Renal cortical epithelial cell (primary cell): ENCODE measurements at regions not wholly inside any gene's neighbourhood (a gene's known extent, or its start where the extent isn't known, plus 50 kb on each side); places are given as distances from the start of the nearest gene placed in this dataset.
"Not testable (repeated sequence)": the region's sequence is repeated elsewhere in the genome, so short reads cannot be mapped to it uniquely, and the experiment has no call there.

Experiments used
- DNase-seq: peaks from one replicate; pipeline ENCODE4 v3.0.0-alpha.2; 2011; ENCODE audit warnings: low read depth

DNA sequence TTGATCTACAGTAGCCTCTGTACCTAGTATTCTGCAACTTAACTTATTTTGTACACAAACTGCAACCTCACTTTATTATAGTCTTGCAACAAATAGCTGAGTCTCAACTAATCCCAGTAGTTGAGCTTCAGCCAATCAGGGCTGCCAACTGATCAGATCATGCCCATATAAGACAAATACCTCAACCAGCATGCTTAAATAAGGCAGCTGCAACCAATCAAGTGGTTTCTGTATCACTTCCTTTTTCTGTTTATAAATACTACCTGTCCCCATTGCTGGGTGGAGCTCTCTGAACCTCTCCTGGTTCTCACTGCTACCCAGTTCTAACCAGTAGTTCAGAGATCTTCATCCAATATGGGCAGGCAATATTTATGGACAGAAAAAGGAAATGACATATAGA is 248.5 kb upstream of the FBXO33 start:
- no peak for DNase-seq

DNA sequence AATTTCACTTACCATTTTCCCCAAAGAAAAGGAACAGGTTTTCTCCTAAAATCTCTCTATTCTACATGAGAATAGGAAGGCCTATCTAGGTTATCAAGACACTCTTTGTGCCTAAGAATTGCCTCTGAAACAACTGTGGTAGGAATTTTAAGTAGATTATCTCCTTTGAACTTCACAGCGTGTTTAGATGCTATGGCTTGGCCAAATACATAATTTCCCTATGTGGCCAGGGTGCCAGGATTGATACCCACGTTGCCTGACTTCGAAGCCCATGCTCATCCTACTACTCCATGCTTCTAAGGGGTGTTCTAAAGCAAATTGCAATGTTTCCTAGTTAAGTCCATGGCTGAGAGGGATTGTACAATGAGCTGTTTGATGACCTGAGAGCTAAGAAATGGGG is 241.5 kb upstream of the FBXO33 start:
- DNase-seq = no peak

DNA sequence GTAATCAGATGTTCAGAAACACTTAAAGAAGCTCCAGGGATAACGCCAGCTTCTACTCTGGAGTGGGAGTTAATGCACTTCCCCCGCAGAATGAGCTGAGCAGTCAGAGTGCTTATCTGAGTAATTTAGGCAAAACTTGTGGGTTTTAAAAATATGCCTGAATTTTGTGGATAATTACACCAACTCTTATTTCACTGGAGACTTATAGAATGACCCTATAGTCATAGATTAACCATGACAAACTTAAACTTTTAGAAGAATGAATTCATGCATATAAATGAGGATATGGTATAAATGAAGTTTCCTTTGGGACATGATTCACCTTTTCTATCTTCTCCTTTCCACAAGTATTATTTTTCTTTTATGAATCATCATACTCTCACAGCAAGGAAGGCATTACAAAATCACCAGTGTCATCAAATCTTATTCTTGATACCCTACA is 241.1 kb upstream of the FBXO33 start:
- no peak for DNase-seq

DNA sequence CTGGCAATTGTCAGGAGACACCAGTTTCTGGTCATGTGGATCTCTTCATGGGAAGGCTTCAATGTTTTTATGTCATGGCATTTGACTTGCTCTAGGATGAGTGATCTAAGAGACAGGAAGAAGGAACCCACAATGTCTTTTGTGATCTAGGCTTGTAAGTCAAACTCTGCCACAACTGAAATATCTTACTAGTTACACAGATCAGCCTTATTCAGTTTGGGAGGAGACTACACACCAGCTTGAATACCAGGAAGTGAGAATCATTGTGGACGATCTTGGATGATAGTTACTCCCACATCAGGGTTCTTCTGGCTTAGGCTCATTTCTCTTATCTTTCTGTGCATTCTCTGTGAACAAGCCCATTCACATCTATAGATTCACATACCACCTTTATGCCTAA is 236.2 kb upstream of the FBXO33 start:
- no peak for DNase-seq

DNA sequence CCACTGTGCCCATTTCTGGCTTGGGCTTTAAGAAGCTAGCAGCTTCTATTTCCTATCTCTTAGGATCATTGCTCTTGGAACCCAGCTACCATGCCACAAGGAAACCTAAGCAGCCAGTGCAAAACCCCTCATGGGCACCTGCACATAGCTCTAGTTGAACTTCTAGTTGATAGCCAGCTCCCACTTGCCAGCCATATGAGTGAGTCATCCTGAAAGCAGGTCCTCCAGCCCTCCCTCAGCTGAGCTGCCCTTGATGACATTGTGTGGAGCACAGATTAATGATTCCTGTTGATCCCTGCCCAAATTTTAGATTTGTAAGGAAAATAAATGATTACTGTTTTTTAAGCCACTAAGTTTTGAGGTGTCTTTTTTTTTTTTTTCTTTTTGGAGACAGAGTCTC is 234.2 kb upstream of the FBXO33 start:
- DNase-seq = peak; percentile 59

DNA sequence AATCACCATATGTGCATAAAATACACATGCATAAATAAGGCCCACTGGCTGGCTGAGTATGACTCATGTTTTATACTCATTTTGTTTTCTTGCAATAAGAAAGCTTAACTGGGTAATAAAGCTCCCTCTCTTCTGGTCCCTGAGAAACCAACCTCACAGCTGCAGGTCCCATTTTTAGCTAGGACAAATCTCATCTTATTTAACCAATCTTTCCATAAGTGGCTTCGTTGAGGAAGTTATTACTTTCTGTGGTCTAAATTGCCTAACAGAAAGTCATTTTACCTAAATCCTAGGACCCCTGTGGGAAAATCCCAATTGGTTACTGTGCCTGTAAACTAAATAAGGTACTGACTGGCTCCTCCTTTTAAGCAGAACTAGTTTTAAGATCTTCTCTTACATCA is 232.8 kb upstream of the FBXO33 start:
- DNase-seq = peak; percentile 69

DNA sequence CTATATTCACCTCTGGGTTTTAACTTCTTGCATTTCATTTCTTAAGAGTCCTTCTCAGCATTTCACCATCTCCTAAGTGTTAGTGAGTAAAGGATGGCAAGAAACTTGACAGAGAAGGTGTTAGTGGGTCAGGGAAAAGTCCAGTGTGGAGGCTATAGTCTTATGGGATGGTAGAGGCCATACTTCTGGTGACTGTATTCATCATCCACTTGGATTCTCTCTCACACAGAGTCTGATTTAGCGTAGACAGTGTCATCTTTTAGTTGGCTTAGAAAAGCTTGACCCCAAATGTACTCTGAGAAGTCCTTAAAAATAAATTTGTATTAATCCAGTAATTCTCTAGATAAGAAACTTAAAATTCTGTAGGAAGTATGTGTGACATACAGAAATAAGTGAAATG is 232.4 kb upstream of the FBXO33 start:
- DNase-seq = no peak

DNA sequence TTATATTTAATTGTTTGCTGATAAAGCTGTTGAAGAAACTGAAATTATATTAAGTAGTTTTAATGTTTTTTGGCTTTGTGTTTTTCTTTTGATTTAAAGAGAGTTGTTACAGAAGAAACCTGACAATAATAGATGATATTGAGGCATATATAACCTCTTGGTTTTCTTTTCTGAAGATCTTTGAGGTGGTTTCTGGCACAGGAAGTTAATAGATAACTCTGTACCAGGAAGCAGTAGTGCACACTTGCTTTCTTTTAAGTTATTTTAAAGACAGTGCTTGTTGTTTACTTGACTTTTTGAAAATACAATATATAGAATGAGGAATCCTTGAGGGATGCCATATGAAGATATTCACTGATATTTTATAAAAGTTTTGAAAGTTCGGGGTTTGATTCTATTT is 209.0 kb upstream of the FBXO33 start:
- peak; percentile 46 for DNase-seq

DNA sequence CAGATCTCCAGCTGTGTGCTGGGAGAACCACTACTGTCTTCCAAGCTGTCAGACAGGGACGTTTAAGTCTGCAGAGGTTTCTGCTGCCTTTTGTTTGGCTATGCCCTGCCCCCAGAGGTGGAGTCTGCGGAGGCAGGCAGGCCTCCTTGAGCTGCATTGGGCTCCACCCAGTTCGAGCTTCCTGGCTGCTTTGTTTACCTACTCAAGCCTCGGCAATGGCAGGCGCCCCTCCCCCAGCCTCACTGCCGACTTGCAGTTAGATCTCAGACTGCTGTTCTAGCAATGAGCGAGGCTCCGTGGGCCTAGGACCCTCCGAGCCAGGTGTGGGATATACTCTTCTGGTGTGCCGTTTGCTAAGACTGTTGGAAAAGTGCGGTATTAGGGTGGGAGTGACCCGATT is 206.8 kb upstream of the FBXO33 start:
- not testable (repeated sequence) for DNase-seq

DNA sequence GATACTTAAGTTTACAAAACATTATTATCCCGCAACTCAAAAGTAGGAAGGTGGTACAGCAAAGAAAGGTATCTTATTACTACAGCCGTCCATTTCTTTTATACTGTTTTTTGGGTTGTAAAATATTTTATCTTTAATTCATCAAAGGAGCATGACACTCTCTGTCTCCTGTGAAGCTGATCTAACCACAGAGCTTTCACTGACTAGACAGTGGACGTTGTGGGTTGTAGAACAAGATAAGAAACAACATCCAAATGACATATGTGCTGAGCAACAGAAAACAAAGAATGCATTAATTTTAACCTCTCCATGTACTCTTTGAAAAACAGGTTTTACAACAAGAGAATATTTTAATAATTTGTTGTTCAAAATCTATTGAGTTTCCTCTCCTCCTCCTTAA is 195.9 kb upstream of the FBXO33 start:
- DNase-seq = no peak

DNA sequence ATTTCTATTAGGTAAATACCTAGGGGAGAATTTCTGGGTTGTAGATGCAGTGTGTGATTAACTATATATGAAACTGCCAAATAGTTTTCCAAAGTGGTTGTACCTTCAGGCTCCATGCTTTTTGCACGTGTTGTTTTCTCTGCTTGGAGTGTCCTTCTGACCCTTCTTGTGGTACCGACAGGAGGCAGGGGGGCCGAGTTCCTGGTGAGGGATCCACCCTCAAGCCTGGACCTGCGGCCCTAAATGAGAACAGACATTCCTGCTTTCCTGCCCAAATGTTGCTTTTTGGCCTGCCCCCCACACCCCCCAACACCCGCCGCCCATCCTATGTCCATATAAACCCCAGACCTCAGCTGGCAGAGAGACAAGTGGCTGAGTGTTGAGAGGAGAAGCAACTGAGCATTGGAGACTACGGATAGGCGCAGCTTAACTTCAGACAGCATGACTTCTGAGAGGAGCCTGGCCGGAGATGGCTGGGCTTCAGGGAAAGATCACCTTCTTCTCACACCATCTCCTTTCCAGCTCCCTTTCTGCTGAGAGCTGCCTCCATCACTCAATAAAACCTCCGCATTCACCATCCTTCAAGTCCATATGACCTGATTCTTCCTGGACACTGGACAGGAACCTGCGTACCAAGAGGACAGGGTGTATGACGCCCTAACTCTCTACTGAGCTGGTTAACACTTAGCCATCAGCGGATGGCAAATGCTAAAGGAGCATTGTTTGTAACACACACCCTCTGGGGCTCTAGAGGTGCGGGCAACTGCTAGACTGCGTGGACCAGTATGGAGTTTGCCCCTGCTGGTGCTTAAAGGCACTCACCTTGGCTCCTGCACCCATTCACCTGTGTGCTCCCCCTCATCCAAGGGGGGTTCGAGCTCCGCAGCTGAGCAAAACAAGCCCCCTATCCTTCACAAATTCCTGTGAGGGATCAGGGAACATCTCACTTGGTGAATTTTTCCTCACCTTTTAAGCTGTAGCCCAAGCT is 194.7 kb upstream of the FBXO33 start:
- DNase-seq = no peak

DNA sequence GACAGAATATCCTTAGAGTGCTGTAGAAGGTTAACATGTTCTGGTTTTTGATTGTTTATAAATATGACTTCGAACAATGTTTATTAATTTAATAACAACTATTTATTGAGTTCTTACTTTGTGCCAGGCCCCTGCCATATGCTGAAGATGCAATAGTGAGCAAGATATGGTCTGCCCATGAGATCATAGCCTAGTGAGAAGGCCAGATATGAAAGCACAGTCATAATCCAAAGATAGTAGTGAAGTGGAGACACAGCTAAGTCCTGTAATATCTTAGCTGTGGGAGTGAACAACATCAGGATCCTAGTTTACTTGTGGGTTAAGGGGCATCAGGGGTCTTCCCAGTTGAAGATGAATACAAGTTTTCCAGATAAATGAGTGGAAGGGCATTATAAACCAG is 189.4 kb upstream of the FBXO33 start:
- DNase-seq = no peak

DNA sequence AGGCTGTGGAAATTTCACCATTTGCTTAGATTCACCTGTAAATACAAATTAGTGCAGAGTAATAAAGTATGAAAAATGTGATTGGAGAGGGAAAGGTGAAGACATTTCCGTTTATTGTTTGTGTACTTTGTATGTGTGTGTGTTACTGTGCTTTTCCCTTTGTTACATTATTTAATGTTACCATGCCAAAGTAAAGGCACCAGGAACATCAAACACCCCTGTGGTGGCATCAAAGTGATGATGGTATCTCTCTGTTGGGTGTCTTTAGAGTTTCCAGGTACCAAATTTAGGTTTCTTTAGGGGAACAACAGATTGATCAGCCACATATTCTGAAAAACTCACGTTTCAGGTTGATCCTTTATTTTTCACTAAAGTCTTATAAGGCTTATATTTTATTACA is 189.0 kb upstream of the FBXO33 start:
- DNase-seq = no peak

DNA sequence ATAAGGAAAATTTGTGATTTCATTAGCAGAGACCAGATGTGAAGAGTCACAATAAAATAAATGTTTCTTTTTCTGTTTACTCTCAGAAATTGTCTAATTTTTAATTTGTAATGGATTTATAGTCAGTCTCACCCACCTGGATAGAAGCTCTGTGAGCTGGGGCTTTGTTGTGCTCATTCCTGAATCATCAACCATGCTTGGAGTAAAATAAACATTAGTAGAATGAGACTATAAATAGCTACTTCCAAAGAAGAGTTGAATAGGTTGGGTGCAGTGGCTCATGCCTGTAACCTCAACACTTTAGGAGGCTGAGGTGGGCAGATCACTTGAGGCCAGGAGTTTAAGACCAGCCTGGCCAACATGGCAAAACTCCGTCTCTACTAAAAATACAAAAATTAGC is 185.3 kb upstream of the FBXO33 start:
- DNase-seq = peak; percentile 81

DNA sequence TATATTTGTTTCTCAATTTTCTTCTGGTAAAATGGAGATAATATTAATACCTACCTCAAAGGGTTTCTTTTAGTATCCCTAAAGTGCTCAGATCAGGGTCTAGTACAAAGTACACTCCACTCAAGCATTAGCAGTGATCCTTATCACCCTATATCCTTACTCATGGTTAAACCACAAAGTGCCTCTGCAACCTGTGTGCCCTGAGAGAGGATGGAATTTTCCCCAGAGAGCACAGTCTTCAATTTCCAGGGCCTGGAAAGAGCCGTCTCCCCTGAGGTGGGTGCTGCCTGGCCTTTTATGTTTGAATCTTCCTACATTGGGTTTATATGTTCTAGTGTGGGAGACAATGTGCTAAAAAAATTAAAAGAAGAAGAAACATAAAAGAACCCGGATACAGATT is 183.1 kb upstream of the FBXO33 start:
- DNase-seq = no peak

DNA sequence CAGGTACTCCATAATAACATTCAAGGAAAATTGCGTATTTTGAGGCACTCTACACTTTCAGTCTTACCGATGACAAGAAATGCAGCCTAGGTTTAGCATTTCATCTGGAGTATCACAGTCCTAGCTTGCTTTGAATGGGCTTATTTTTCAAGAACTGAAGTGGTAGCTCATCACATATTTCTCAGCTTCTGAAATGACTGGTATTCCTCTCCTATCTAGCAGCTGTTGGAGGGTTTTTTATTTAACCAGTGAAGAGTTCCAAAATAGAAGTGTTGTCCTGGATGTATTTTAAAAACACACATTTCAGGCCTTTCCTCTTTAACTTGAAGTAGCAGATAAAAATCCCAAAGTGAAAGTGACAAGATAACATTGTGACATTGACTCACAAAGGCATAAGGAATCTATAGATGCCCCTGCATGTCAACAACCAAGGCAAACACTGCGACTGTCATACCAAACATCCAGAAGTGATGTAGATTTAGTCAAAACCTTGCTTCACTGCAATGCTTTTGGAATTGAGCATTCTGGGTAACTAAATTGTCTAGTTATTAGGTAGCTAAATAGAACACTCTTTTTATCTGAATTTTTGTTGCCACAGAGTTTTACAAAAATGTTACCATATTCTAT is 182.2 kb upstream of the FBXO33 start:
- DNase-seq = no peak

DNA sequence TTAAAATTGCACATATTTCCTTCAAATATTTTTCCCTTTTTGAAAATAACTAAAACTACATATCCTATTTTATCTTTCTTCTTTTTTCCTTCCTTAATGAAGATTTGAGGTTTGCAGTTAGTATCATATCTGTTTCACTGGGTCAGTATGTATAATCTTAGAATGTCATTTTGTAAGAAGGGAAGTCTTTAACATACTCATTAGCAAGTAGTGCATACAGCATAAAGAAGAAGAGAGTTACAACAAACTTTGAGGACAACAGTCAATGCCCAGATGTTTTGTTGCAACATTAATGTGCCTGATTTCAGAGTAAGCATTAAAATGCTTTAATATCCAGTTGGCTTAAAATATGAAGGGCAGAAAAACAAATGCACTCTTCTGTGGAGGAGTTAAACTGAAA is 176.9 kb upstream of the FBXO33 start:
- no peak for DNase-seq

DNA sequence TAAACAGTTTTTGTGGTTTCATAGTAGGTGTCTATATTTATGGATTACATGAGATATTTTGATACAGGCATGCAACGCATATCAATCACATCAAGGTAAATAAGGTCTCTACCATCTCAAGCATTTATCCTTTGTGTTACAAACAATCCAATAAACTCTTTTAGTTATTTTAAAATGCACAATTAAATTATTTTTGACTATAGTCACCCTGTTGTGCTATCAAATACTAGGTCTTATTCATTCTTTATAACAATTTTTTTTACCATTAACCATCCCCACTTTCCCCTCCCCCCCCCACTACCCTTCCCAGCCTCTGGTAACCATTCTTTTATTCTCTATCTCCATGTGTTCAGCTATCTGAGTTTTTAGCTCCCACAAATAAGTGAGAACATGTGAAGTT is 175.7 kb upstream of the FBXO33 start:
- DNase-seq = no peak

DNA sequence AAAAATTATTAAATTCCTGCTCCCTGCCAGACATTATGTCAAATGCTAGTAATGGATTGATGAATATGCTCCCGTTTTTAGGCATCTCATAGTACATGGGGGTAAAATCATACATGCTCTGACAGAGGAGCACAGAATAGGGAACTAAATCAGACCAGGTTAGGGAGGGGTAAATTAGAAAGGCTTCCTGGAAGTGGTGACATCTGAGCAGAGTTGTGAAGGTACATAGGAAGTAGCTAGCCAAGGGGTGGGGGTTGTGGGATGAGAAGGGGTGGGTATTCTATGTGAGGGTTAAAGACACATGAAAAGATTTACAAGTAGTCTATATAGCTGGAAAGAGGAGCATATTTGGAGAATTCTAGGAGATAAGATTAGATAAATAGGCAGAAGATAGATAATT is 171.7 kb upstream of the FBXO33 start:
- no peak for DNase-seq

DNA sequence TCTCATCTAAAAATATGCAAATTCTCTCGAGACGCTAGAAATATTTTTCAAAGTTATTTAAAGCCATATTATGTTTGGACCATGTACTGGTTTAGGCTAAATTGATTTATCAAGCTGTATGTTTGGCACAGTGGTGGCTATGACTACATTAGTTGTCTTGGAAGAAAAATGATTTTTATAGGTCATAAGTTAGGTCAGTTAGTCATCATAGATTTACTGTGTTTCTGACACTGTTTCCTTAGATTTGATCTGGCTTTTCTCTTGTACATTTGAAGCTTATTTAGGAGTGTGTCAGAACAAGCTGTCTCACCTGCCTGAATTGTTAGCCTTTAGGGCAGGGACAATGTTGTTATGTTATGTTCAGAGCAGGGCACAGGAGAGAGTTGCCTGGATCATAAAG is 161.1 kb upstream of the FBXO33 start:
- no peak for DNase-seq

DNA sequence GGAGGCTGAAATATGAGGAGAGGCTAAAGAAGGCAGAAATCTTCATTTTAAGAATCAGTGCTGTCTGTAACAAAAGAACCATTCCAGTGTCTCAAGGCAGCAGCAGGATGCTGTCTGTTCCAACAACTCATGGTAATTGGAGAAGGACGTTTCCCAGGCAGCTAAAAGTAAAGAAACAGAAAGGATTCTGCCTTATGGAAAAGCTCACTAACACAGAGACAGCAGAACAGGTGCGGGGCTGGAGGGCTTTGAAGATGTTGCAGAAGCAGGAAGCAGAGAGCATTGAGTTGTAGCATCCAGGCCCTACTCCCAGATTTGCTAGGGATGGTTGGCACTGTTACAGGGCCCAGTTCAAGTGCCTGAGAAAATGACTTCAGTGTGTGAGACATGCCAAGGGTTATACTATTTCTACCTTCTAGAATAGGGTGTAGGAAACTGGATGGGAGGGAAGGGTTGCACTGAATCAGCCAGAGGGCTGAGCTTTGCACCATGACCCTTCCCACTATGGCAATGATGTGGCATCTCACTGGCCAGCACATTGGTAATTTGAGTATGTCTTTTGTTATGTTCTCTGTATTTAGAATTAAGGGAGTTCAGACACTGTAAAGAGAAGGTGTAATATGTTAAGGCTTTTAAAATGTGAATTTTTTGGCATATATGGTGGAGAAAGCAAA is 160.0 kb upstream of the FBXO33 start:
- DNase-seq = no peak

DNA sequence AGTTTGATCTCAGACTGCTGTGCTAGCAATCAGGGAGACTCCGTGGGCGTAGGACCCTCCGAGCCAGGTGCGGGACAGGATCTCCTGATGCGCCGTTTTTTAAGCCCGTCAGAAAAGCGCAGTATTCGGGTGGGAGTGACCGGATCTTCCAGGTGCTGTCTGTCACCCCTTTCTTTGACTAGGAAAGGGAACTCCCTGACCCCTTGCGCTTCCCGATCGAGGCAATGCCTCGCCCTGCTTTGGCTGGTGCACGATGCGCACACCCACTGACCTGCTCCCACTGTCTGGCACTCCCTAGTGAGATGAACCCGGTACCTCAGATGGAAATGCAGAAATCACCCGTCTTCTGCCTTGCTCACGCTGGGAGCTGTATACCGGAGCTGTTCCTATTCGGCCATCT is 157.6 kb upstream of the FBXO33 start:
- DNase-seq = not testable (repeated sequence)
